ENCODE measurements at regions not wholly inside any gene's neighbourhood (a gene's known extent, or its start where the extent isn't known, plus 50 kb on each side); places are given as distances from the start of the nearest gene placed in this dataset.

- Histone ChIP-seq H3K9ac (ENCODE audit: low read length) (no peak overlapping the region), H3K4me2 (ENCODE audit: low read length) (no peak overlapping the region), H2AFZ (ENCODE audit: low read depth, low read length) (no peak overlapping the region), H3K4me3 (ENCODE audit: low read length) (no peak overlapping the region), H3K27me3 (ENCODE audit: insufficient read depth, low read depth, low read length) (peaks cover 3% of the 10 kb centered on the region), H3K36me3 (ENCODE audit: insufficient read depth, low read length) (no peaks in the 10 kb centered on the region), H3K27ac (ENCODE audit: low read length) (no peak overlapping the region), H4K20me1 (ENCODE audit: insufficient read depth) (no peaks in the 10 kb centered on the region), H3F3A (ENCODE audit: insufficient read depth, low read length, poor library complexity, severe bottlenecking) (no peaks in the 10 kb centered on the region), H3K79me2 (replicated peaks; ENCODE audit: insufficient read depth, low read length) (no peaks in the 10 kb centered on the region), H3K9me3 (ENCODE audit: low read length) (no peaks in the 10 kb centered on the region), H3K9me2 (ENCODE audit: insufficient read depth, low read length) (no peaks in the 10 kb centered on the region)
- TF ChIP-seq RAD21 (conservative IDR thresholded peaks at IDR 0.05) (no peak), MXI1 (conservative IDR thresholded peaks at IDR 0.05; ENCODE audit: poor library complexity, severe bottlenecking) (no peak), POLR2AphosphoS5 (IDR thresholded peaks at IDR 0.05) (no peak), CTCF (IDR thresholded peaks at IDR 0.05; ENCODE audit: poor library complexity, severe bottlenecking) (no peak), REST (IDR thresholded peaks at IDR 0.05; ENCODE audit: borderline replicate concordance) (no peak), EP300 (conservative IDR thresholded peaks at IDR 0.05; ENCODE audit: poor library complexity, severe bottlenecking) (no peak), TAF1 (IDR thresholded peaks at IDR 0.05; ENCODE audit: low read depth) (no peak), EZH2 (IDR thresholded peaks at IDR 0.05; ENCODE audit: borderline replicate concordance, insufficient read depth, low read length, poor library complexity, severe bottlenecking) (no peak), SMC3 (conservative IDR thresholded peaks at IDR 0.05; ENCODE audit: poor library complexity) (no peak)
These were observed 838.8 kb downstream of the SLC4A3 start for GRCh38 chr2:220466251-220466691.

GRCh38 chr2:220469201-220469600, 841.8 kb downstream of the SLC4A3 start:
- no peak overlapping the region for H3K27ac ChIP-seq (ENCODE audit: low read length)
- H3F3A ChIP-seq (ENCODE audit: insufficient read depth, low read length, poor library complexity, severe bottlenecking): no peaks in the 10 kb centered on the region
- no peaks in the 10 kb centered on the region for H3K9me2 ChIP-seq (ENCODE audit: insufficient read depth, low read length)
- no peaks in the 10 kb centered on the region for H3K79me2 ChIP-seq (replicated peaks; ENCODE audit: insufficient read depth, low read length)
- no peak overlapping the region for H2AFZ ChIP-seq (ENCODE audit: low read depth, low read length)
- no peaks in the 10 kb centered on the region for H3K9me3 ChIP-seq (ENCODE audit: low read length)
- H4K20me1 ChIP-seq (ENCODE audit: insufficient read depth): no peaks in the 10 kb centered on the region
- H3K9ac ChIP-seq (ENCODE audit: low read length): no peak overlapping the region
- H3K27me3 ChIP-seq (ENCODE audit: insufficient read depth, low read depth, low read length): peaks cover 3% of the 10 kb centered on the region
- no peak overlapping the region for H3K4me2 ChIP-seq (ENCODE audit: low read length)
- no peak for TF ChIP-seq SMC3 (conservative IDR thresholded peaks at IDR 0.05; ENCODE audit: poor library complexity)
- no peak for TF ChIP-seq POLR2AphosphoS5 (IDR thresholded peaks at IDR 0.05)
- no peak for TF ChIP-seq EZH2 (IDR thresholded peaks at IDR 0.05; ENCODE audit: borderline replicate concordance, insufficient read depth, low read length, poor library complexity, severe bottlenecking)
- TF ChIP-seq CTCF (IDR thresholded peaks at IDR 0.05; ENCODE audit: poor library complexity, severe bottlenecking): no peak
- TF ChIP-seq RAD21 (conservative IDR thresholded peaks at IDR 0.05): no peak
- TF ChIP-seq REST (IDR thresholded peaks at IDR 0.05; ENCODE audit: borderline replicate concordance): no peak
- no peak for TF ChIP-seq EP300 (conservative IDR thresholded peaks at IDR 0.05; ENCODE audit: poor library complexity, severe bottlenecking)
- TF ChIP-seq MXI1 (conservative IDR thresholded peaks at IDR 0.05; ENCODE audit: poor library complexity, severe bottlenecking): no peak
- TF ChIP-seq TAF1 (IDR thresholded peaks at IDR 0.05; ENCODE audit: low read depth): no peak
- H3K36me3 ChIP-seq (ENCODE audit: insufficient read depth, low read length): no peaks in the 10 kb centered on the region
- no peak overlapping the region for H3K4me3 ChIP-seq (ENCODE audit: low read length)
